PC-3 (cell line): ENCODE measurements at regions not wholly inside any gene's neighbourhood (a gene's known extent, or its start where the extent isn't known, plus 50 kb on each side); places are given as distances from the start of the nearest gene placed in this dataset.

Source experiments
- CTCF ChIP-seq: fragments of 300-600 bp; sonication (generic); conservative IDR thresholded peaks from 2 replicates; pipeline ENCODE4 v1.5.1; 2017; ENCODE audit warnings: antibody characterized with exemption, low read depth, mild to moderate bottlenecking, low read length
- EZH2phosphoT487 ChIP-seq: fragments of 300-600 bp; sonication (generic); IDR thresholded peaks from 2 replicates; pipeline ENCODE4 v1.6.1; 2018; ENCODE audit warnings: mild to moderate bottlenecking, antibody characterized with exemption, low read length, borderline replicate concordance

- TF ChIP-seq CTCF: no peak
- TF ChIP-seq EZH2phosphoT487: no peak
These were observed 213.3 kb downstream of the GLUD2 start for GRCh38 chrX:121260596-121261240.
